NCI-H146 treated with DMSO at 0.1 percent for 48 hours (cell line): ENCODE measurements at regions not wholly inside any gene's neighbourhood (a gene's known extent, or its start where the extent isn't known, plus 50 kb on each side); places are given as distances from the start of the nearest gene placed in this dataset.
A peak's percentile ranks its signal among the peaks of the same experiment; 100 is the strongest.
"Not testable (repeated sequence)": the region's sequence is repeated elsewhere in the genome, so short reads cannot be mapped to it uniquely, and the experiment has no call there.

Experiments used
- DNase-seq: peaks from one replicate; lab custom pipeline; 2025; ENCODE audit not compliant: unreplicated experiment; lab: John Stamatoyannopoulos, UW

GRCh38 chr3:66910266-66911055 lies 87.6 kb upstream of the KBTBD8 start:
- DNase-seq: no peak

GRCh38 chr3:66912306-66912705 lies 85.8 kb upstream of the KBTBD8 start:
- no peak for DNase-seq

- DNase-seq: no peak
Measured at GRCh38 chr3:66922058-66922457, 76.0 kb upstream of the KBTBD8 start.

- no peak for DNase-seq
Measured at GRCh38 chr3:66923969-66924368, 74.1 kb upstream of the KBTBD8 start.

GRCh38 chr3:66928252-66928651 lies 69.9 kb upstream of the KBTBD8 start:
- DNase-seq: no peak

GRCh38 chr3:66931291-66931690 lies 66.8 kb upstream of the KBTBD8 start:
- DNase-seq: no peak

GRCh38 chr3:66931699-66932098 lies 66.4 kb upstream of the KBTBD8 start:
- DNase-seq: no peak

GRCh38 chr3:66933233-66933632 lies 64.9 kb upstream of the KBTBD8 start:
- no peak for DNase-seq

GRCh38 chr3:66934041-66934440 lies 64.1 kb upstream of the KBTBD8 start:
- no peak for DNase-seq

- no peak for DNase-seq
Measured at GRCh38 chr3:66934725-66935124, 63.4 kb upstream of the KBTBD8 start.

GRCh38 chr3:66937041-66937440 lies 61.1 kb upstream of the KBTBD8 start:
- DNase-seq: not testable (repeated sequence)

- peak; percentile 18 for DNase-seq
Measured at GRCh38 chr3:66938338-66938963, 59.7 kb upstream of the KBTBD8 start.

- DNase-seq: no peak
Measured at GRCh38 chr3:66948041-66948440, 50.1 kb upstream of the KBTBD8 start.
